ENCODE measurements at regions not wholly inside any gene's neighbourhood (a gene's known extent, or its start where the extent isn't known, plus 50 kb on each side); places are given as distances from the start of the nearest gene placed in this dataset.

- TF ChIP-seq CTCF (IDR thresholded peaks at IDR 0.05; ENCODE audit: borderline replicate concordance, extremely low read depth, low read length, poor library complexity, severe bottlenecking): no peak
- TF ChIP-seq EZH2 (IDR thresholded peaks at IDR 0.05; ENCODE audit: borderline replicate concordance, low read depth, low read length, severe bottlenecking): no peak
Observed at GRCh38 chr7:119397156-119397555, 875.8 kb upstream of the KCND2 start.

Measured in DND-41 (cell line).